Uterus (tissue), 3 donors: ENCODE measurements at regions not wholly inside any gene's neighbourhood (a gene's known extent, or its start where the extent isn't known, plus 50 kb on each side); places are given as distances from the start of the nearest gene placed in this dataset.

Experiments
- DNase-seq, 2 donors: peaks; one replicate each; pipeline ENCODE4 v3.0.0-alpha.2; 2019 to 2020
- H3K27ac ChIP-seq, 2 donors: fragments of 200-600 bp; sonication (generic); 1 replicate in 1 of 2; 2 replicates in 1 of 2; pipeline ENCODE4 v1.5.1; 2016 to 2018
- H3K27me3 ChIP-seq, 2 donors: fragments of 200-600 bp; sonication (generic); one replicate each; pipeline ENCODE4 v1.5.1; 2018 to 2019; ENCODE audit warnings: control low read depth in 1 of 2
- H3K36me3 ChIP-seq, 2 donors: fragments of 200-600 bp; sonication (generic); one replicate each; pipeline ENCODE4 v1.5.1; 2019; ENCODE audit warnings: control low read depth in 1 of 2
- H3K4me1 ChIP-seq, 2 donors: fragments of 200-600 bp; sonication (generic); one replicate each; pipeline ENCODE4 v1.5.1; 2018 to 2019; ENCODE audit warnings: control low read depth in 1 of 2
- H3K4me3 ChIP-seq, 2 donors: fragments of 200-600 bp; sonication (generic); 1 replicate in 1 of 2; 2 replicates in 1 of 2; pipeline ENCODE4 v1.5.1; 2018 to 2019; ENCODE audit warnings: mild to moderate bottlenecking in 1 of 2
- H3K9me3 ChIP-seq, 2 donors: fragments of 200-600 bp; sonication (generic); one replicate each; pipeline ENCODE4 v1.5.1; 2019; ENCODE audit warnings: control low read depth in 1 of 2
- CTCF ChIP-seq, 4 experiments: fragments of 200-600 bp in 2 of 4; fragments of 450-650 bp in 2 of 4; sonication (generic) in 2 of 4; IDR thresholded peaks; one replicate each; pipeline ENCODE4 v1.5.1; 2016 to 2019; ENCODE audit warnings: antibody characterized with exemption in 4 of 4, mild to moderate bottlenecking in 2 of 4, moderate library complexity in 1 of 4
- POLR2A ChIP-seq, 2 donors: fragments of 450-650 bp; IDR thresholded peaks; one replicate each; pipeline ENCODE4 v1.6.1; 2016; ENCODE audit warnings: antibody characterized with exemption in 2 of 2, mild to moderate bottlenecking in 1 of 2, moderate library complexity in 1 of 2
- intact Hi-C: fragments of 100-400 bp; cut with DNase I; formaldehyde crosslinking; loops from one replicate; pipeline ENCODE4 v1.15.1; 2023; ENCODE audit warnings: low total_unique reads
- donor health status: DM: yes; HTN: yes; CAD: no.

- Histone ChIP-seq H3K27me3 (no peaks in the 10 kb centered on the region), H3K9me3 (no peaks in the 10 kb centered on the region), H3K4me1 (no peaks in the 10 kb centered on the region), H3K4me3 (no peak overlapping the region), H3K27ac (no peak overlapping the region), H3K36me3 (no peaks in the 10 kb centered on the region)
- no peak for DNase-seq
- intact Hi-C loops = no loop called here
- TF ChIP-seq CTCF (IDR thresholded peaks at IDR 0.05) = no peak
- no peak for TF ChIP-seq POLR2A (IDR thresholded peaks at IDR 0.05)
Observed at GRCh38 chr9:14424983-14425382, 111.0 kb upstream of the NFIB start.

- DNase-seq = no peak
- intact Hi-C loops = no loop called here
- no peaks in the 10 kb centered on the region for H3K27me3 ChIP-seq
- H3K4me3 ChIP-seq = no peak overlapping the region
- H3K9me3 ChIP-seq = no peaks in the 10 kb centered on the region
- no peak overlapping the region for H3K27ac ChIP-seq
- no peak for TF ChIP-seq CTCF (IDR thresholded peaks at IDR 0.05)
- TF ChIP-seq POLR2A (IDR thresholded peaks at IDR 0.05) = no peak
- H3K36me3 ChIP-seq = no peaks in the 10 kb centered on the region
- H3K4me1 ChIP-seq = no peaks in the 10 kb centered on the region
Observed at GRCh38 chr9:14424289-14424688, 110.3 kb upstream of the NFIB start.

- DNase-seq = no peak
- no peaks in the 10 kb centered on the region for H3K4me1 ChIP-seq
- no peaks in the 10 kb centered on the region for H3K36me3 ChIP-seq
- H3K4me3 ChIP-seq = no peak overlapping the region
- intact Hi-C loops = no loop called here
- TF ChIP-seq POLR2A (IDR thresholded peaks at IDR 0.05) (no peak), CTCF (IDR thresholded peaks at IDR 0.05) (no peak)
- no peaks in the 10 kb centered on the region for H3K27me3 ChIP-seq
- no peaks in the 10 kb centered on the region for H3K9me3 ChIP-seq
- no peak overlapping the region for H3K27ac ChIP-seq
Observed at GRCh38 chr9:14423815-14424261, 109.9 kb upstream of the NFIB start.

GRCh38 chr9:14421291-14421690 lies 107.3 kb upstream of the NFIB start:
- no peak for DNase-seq
- Histone ChIP-seq H3K4me1 (no peaks in the 10 kb centered on the region), H3K36me3 (no peaks in the 10 kb centered on the region), H3K27me3 (no peaks in the 10 kb centered on the region), H3K9me3 (no peaks in the 10 kb centered on the region), H3K4me3 (no peak overlapping the region), H3K27ac (no peak overlapping the region)
- intact Hi-C loops = no loop called here
- TF ChIP-seq POLR2A (IDR thresholded peaks at IDR 0.05) = no peak
- no peak for TF ChIP-seq CTCF (IDR thresholded peaks at IDR 0.05)

- H3K27ac ChIP-seq = no peak overlapping the region
- H3K36me3 ChIP-seq = no peaks in the 10 kb centered on the region
- H3K4me1 ChIP-seq = no peaks in the 10 kb centered on the region
- no peaks in the 10 kb centered on the region for H3K27me3 ChIP-seq
- no peak for DNase-seq
- H3K9me3 ChIP-seq = no peaks in the 10 kb centered on the region
- no peak for TF ChIP-seq CTCF (IDR thresholded peaks at IDR 0.05)
- TF ChIP-seq POLR2A (IDR thresholded peaks at IDR 0.05) = no peak
- intact Hi-C loops = no loop called here
- H3K4me3 ChIP-seq = peak overlapping the region in 1 of 2 donors; percentile 18
Observed at GRCh38 chr9:14418941-14419937, 105.3 kb upstream of the NFIB start.
